Omental fat pad (tissue), 3 donors: ENCODE measurements at regions not wholly inside any gene's neighbourhood (a gene's known extent, or its start where the extent isn't known, plus 50 kb on each side); places are given as distances from the start of the nearest gene placed in this dataset.
"Not testable (repeated sequence)": the region's sequence is repeated elsewhere in the genome, so short reads cannot be mapped to it uniquely, and the experiment has no call there.

ENCODE experiments used
- ATAC-seq: fragments of 150-250 bp; one replicate; pipeline ENCODE4 v1.9.1; 2016; ENCODE audit warnings: mild to moderate bottlenecking, moderate library complexity; ENCODE audit not compliant: low FRiP score
- DNase-seq: peaks from one replicate; pipeline ENCODE4 v3.0.0-alpha.2; 2019; ENCODE audit warnings: low spot score
- CTCF ChIP-seq, 3 donors: fragments of 450-650 bp; IDR thresholded peaks; one replicate each; pipeline ENCODE4 v1.5.1; 2016 to 2017; ENCODE audit warnings: antibody characterized with exemption in 3 of 3, mild to moderate bottlenecking in 3 of 3, moderate library complexity in 2 of 3

DNA sequence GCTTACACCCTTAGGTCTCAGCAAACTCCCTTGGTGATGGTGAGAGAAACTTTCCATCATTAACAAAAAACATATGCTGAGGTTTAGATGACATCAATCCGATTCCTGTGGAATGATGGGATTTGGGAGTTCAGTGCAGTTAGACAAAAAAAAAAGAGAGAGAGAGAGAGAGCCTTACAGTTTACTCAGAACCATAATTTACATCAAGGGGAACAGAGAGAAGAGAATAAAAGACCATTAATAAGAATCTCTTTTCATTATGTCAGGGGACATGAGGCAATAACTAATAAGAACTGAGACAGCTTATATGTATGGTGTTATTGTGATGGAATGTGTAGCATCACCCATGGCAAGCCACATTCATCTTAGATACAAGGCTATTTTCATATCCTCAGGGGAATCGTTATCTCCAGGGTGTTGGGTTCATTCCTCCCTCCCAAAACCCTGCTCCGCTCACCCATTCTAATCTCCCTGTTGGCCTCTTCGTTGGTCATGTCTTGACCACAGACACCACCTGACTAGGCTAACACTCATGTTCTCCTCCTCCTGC lies 175.7 kb upstream of the MXRA5 start:
- DNase-seq (no peak), ATAC-seq (no peak)
- no peak for TF ChIP-seq CTCF (IDR thresholded peaks at IDR 0.05)

DNA sequence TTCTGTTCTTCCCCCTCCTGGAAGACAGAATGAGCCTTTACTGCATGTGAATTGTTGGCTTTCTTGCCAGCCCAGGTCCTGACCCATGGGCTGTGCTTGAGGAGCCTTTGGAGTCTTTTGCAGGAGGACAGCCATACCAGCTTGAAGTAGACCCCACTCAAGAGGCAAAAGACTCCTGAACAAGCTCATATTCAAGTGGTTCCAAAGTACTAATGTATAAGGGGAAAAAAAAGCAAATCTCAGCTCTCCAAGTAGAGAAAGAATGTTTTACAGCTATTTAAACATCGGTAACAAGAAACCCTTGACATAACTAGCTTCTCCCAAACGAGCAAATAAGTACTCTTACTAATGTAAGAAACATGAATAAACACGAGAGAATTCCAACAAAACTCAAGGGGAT lies 174.9 kb upstream of the MXRA5 start:
- DNase-seq, result no peak
- no peak for ATAC-seq
- no peak for TF ChIP-seq CTCF (IDR thresholded peaks at IDR 0.05)

DNA sequence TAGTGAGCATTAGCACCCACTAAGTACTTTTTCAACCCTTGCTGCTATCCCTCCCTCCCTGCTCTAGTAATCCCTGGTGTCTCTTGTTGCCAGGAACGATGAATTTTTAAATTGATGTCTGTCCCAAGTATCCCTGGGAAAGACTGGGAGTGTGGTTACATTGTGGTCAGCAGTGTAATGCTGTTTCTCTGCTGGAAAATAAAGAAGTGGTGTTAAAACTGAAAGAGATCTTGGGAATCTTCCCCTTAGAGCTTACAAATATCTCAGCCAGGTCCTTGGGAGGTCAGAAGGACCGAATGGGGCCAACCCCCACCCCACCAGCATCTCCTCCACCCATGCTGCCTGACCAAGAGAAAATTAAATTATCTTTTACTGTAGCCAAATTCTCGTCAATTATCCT lies 174.5 kb upstream of the MXRA5 start:
- ATAC-seq (no peak), DNase-seq (no peak)
- TF ChIP-seq CTCF (IDR thresholded peaks at IDR 0.05), result no peak

DNA sequence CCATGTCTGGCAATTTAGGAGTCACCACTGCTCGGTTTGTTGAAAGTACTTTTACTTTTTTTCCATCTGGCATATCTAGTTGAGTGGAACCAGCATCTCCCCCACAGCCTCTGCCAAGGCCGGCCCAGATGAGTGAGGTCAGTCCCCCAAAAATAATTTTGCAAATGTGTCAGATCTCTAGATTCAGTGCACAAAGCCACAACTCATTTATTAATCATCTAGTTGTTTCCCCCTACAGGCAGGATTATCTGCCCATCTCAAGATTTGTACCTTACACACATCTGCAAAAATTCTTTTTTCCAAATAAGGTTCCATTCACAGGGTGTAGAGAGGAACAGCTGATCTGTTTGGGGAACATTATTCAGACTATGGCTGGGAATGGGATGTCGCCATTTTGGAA lies 174.0 kb upstream of the MXRA5 start:
- ATAC-seq (no peak), DNase-seq (no peak)
- no peak for TF ChIP-seq CTCF (IDR thresholded peaks at IDR 0.05)

DNA sequence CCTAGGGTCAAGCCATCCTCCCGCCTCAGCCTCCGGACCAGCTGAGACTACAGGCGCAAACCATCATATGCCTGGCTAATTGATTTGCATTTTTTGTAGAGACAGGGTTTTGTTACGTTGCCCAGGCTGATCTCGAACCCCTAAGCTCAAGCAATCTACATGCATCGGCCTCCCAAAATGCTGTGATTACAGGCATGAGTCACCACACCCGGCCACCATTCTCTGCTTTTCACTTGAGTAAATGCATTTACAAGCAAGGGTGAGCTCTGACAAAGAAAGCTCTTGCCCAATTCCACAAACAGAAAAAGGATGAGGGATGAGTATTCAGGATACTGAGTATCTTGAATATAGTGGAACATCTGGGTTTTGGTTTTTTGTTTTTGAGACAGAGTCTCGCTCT lies 172.9 kb upstream of the MXRA5 start:
- not testable (repeated sequence) for DNase-seq, ATAC-seq

DNA sequence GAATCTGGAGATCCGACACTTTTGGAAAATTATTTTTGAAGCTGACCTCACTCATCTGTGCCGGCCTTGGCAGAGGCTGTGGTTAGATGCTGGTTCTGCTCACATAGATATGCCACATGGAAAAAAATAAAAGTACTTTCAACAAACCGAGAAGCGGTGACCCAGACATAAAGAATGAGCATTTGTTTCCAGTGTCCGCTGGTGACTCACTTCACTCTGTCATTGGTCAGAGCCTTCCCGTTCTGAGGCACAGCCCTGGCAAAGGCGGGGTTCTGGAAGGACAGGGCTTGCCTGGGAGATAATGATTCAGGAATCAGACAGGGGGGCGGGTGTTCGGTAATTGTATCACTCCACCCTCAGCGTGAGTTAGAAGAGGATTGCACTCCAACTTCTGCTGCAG lies 172.4 kb upstream of the MXRA5 start:
- ATAC-seq (peak; percentile 76), DNase-seq (no peak)
- no peak for TF ChIP-seq CTCF (IDR thresholded peaks at IDR 0.05)

- ATAC-seq (no peak), DNase-seq (no peak)
- TF ChIP-seq CTCF (IDR thresholded peaks at IDR 0.05), result no peak
These were observed 169.6 kb upstream of the MXRA5 start for GRCh38 chrX:3516051-3516541.

DNA sequence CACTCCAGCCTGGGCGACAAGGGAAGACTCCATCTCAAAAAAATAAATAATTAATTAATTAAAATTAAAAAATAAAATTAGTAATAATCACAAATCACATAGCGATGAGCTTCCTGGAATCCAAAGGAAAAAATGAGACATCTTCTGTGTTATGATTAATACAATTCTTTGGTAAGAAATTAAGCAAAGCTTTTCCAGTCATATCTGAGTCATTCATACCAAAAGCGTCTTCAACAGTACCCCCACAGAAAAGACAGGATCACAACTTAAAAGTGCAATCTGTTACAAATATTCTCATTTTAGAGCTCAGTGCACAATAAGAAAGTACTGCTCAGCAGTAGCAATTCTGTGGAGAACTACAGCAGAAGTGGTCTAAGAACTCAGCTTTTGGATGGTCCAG lies 168.5 kb upstream of the MXRA5 start:
- TF ChIP-seq CTCF (IDR thresholded peaks at IDR 0.05), result no peak
- no peak for DNase-seq
- ATAC-seq, result no peak

DNA sequence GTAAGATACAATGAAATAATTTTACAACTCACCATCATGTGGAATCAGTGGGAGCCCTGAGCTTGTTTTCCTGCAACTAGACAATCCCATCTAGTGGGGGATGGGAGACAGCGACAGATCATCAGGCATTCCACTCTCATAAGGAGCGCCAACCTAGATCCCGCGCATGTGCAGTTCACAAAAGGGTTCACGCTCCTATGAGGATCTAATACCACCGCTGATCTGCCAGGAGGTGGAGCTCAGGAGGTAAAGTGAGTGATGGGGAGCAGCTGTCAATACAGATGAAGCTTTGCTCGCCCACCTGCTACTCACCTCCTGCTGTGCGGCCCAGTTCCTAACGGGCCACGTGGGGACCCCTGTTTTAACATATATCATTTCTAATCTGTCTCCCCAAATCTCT lies 165.7 kb upstream of the MXRA5 start:
- ATAC-seq, DNase-seq: not testable (repeated sequence)
